ENCODE measurements at regions not wholly inside any gene's neighbourhood (a gene's known extent, or its start where the extent isn't known, plus 50 kb on each side); places are given as distances from the start of the nearest gene placed in this dataset.

GRCh38 chr4:23291139-23291538, 598.4 kb downstream of the GBA3 start:
- no peak for TF ChIP-seq EZH2 (IDR thresholded peaks at IDR 0.05; ENCODE audit: borderline replicate concordance, insufficient read depth, low read depth, low read length, poor library complexity, severe bottlenecking)
- no peak for TF ChIP-seq CTCF (IDR thresholded peaks at IDR 0.05)
